AG04450 (cell line): ENCODE measurements at regions not wholly inside any gene's neighbourhood (a gene's known extent, or its start where the extent isn't known, plus 50 kb on each side); places are given as distances from the start of the nearest gene placed in this dataset.
"Not testable (repeated sequence)": the region's sequence is repeated elsewhere in the genome, so short reads cannot be mapped to it uniquely, and the experiment has no call there.

ENCODE experiments used
- CTCF ChIA-PET: fragments of 300-600, 350-600 bp; formaldehyde crosslinking; extraction: SDS; loops from one replicate; lab custom pipeline; 2022; ENCODE audit warnings: antibody characterized with exemption, inconsistent platforms; lab: Charles Lee
- POLR2A ChIA-PET: fragments of 350-600 bp; formaldehyde crosslinking; extraction: SDS; loops from one replicate; lab custom pipeline; 2021; ENCODE audit warnings: antibody characterized with exemption, inconsistent platforms; lab: Yijun Ruan, JAX
- DNase-seq: peaks from one replicate; pipeline ENCODE4 v3.0.0-alpha.2; 2011; ENCODE audit warnings: low read depth, low spot score
- H3K27ac ChIP-seq: one replicate; pipeline ENCODE4 v1.5.1; 2012; ENCODE audit warnings: low read depth, low read length, control low read depth
- H3K27me3 ChIP-seq: one replicate; pipeline ENCODE4 v1.6.0; 2012; ENCODE audit warnings: low read length; ENCODE audit not compliant: control insufficient read depth, insufficient read depth
- H3K4me3 ChIP-seq: 2 replicates; pipeline ENCODE4 v1.5.1; 2011; ENCODE audit warnings: mild to moderate bottlenecking, low read depth, low read length, control low read depth
- H3K9me3 ChIP-seq: 2 replicates; pipeline ENCODE4 v1.5.1; 2012; ENCODE audit warnings: low read length; ENCODE audit not compliant: control insufficient read depth, insufficient read depth
- TF ChIP-seq, protein P1 (sequence below): IDR thresholded peaks from 2 replicates; pipeline ENCODE4 v1.5.1; 2011; ENCODE audit warnings: low read depth, low read length, control low read depth, inconsistent platforms

DNA sequence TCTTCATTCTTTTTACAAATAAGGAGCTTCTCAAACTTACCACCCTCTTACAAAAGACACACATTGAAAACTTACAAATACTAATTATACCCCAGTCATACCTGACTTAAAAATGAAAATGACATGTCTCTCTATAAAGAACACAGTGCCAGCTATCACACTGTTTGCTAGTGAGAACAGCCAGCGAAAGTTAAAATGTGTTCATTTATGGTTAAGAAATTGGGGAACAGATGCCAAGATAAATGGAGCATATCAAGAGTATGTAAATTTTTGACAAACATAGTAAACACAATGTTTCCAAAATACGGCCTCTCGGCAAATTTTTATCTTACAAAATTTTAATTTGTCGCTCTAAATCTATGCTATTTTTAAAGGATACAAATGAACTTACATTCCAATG, 1422.9 kb downstream of the KCNT2 start:
- no peak for DNase-seq
- ChIA-PET POLR2A (no interaction called here), CTCF (no interaction called here)
- no peak overlapping the region for H3K4me3 ChIP-seq
- H3K27ac ChIP-seq = no peak overlapping the region
- TF ChIP-seq, protein P1, sequence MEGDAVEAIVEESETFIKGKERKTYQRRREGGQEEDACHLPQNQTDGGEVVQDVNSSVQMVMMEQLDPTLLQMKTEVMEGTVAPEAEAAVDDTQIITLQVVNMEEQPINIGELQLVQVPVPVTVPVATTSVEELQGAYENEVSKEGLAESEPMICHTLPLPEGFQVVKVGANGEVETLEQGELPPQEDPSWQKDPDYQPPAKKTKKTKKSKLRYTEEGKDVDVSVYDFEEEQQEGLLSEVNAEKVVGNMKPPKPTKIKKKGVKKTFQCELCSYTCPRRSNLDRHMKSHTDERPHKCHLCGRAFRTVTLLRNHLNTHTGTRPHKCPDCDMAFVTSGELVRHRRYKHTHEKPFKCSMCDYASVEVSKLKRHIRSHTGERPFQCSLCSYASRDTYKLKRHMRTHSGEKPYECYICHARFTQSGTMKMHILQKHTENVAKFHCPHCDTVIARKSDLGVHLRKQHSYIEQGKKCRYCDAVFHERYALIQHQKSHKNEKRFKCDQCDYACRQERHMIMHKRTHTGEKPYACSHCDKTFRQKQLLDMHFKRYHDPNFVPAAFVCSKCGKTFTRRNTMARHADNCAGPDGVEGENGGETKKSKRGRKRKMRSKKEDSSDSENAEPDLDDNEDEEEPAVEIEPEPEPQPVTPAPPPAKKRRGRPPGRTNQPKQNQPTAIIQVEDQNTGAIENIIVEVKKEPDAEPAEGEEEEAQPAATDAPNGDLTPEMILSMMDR = no peak
- no peaks in the 10 kb centered on the region for H3K27me3 ChIP-seq
- no peaks in the 10 kb centered on the region for H3K9me3 ChIP-seq

DNA sequence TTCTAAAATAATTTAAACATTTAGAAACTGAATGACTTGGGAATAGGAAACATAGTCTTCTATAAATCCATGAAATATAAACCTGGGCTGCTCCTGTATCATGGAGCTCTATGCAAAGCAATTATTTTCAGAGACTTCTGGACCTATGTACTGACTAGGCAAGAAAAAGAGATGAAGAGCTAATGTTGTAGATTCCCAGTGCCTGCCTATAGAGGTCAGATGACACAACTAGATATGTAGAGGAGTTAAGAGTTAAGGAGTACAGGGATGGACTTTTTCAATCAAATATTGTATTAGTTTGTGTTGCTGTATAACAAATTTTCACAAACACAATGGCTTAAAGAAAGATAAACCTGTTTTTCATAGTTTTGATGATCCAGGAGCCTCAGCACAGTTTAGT, 1434.5 kb downstream of the KCNT2 start:
- POLR2A ChIA-PET = no interaction called here
- no peak overlapping the region for H3K4me3 ChIP-seq
- TF ChIP-seq, protein P1 = no peak
- CTCF ChIA-PET = no interaction called here
- no peak overlapping the region for H3K27ac ChIP-seq
- H3K27me3 ChIP-seq = no peaks in the 10 kb centered on the region
- no peaks in the 10 kb centered on the region for H3K9me3 ChIP-seq
- no peak for DNase-seq

GRCh38 chr1:195159795-195160194, 1448.4 kb downstream of the KCNT2 start:
- H3K27me3 ChIP-seq, H3K9me3 ChIP-seq, DNase-seq, POLR2A ChIA-PET, H3K27ac ChIP-seq, H3K4me3 ChIP-seq, CTCF ChIA-PET: not testable (repeated sequence)

DNA sequence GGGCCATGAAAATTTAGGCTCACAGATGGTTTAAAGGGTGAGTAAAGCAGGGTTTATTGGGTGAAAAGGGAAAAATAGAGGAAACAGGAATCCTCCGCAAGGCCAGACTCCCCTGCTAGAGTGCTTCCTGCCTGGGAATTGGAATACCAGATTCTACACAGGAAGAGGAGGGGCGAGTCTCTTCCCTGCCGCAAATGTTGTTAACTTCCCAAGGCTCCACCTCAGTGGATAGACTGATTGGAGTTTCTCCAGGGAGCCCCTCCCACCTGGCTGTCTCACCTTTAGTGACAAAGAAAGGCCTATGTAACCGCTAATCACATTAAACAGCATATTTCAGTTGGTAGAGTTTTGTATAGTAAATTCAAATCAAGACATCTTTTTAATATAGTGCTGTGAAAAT, 1450.1 kb downstream of the KCNT2 start:
- no peak for DNase-seq
- no peaks in the 10 kb centered on the region for H3K9me3 ChIP-seq
- H3K27ac ChIP-seq = no peak overlapping the region
- ChIA-PET CTCF (no interaction called here), POLR2A (no interaction called here)
- no peaks in the 10 kb centered on the region for H3K27me3 ChIP-seq
- H3K4me3 ChIP-seq = no peak overlapping the region
- TF ChIP-seq, protein P1 = no peak

- Histone ChIP-seq H3K27me3 (no peaks in the 10 kb centered on the region), H3K4me3 (no peak overlapping the region), H3K9me3 (no peaks in the 10 kb centered on the region), H3K27ac (no peak overlapping the region)
- no peak for DNase-seq
- TF ChIP-seq, protein P1 = no peak
- ChIA-PET POLR2A (no interaction called here), CTCF (no interaction called here)
Measured at GRCh38 chr1:195153107-195153506, 1455.1 kb downstream of the KCNT2 start.

- Histone ChIP-seq H3K4me3 (no peak overlapping the region), H3K27ac (no peak overlapping the region), H3K27me3 (no peaks in the 10 kb centered on the region), H3K9me3 (no peaks in the 10 kb centered on the region)
- POLR2A ChIA-PET = no interaction called here
- TF ChIP-seq, protein P1 = no peak
- CTCF ChIA-PET = no interaction called here
- DNase-seq = no peak
Measured at GRCh38 chr1:195150768-195151167, 1457.5 kb downstream of the KCNT2 start.
